ENCODE measurements at regions not wholly inside any gene's neighbourhood (a gene's known extent, or its start where the extent isn't known, plus 50 kb on each side); places are given as distances from the start of the nearest gene placed in this dataset.
A peak's percentile ranks its signal among the peaks of the same experiment; 100 is the strongest.
"Not testable (repeated sequence)": the region's sequence is repeated elsewhere in the genome, so short reads cannot be mapped to it uniquely, and the experiment has no call there.

DNA sequence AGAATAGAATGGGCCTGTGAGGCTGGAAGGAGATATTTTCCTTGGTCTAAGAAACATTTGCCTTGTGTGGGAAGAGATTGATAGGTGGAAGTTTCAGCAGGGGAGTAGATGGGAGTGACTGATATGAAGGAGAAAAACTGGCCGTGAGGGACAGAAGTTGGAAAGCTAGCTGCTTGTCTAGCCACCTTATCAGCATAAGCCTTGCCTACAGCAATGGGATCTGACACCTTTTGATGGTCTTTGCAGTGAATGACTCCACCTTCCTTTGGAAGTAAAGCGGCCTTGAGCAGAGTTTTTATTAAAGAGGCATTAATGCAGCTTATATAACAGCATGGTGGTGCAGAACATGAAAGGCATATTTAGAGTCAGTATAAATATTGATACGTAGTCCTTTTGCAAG, 120.1 kb upstream of the INTU start:
- DNase-seq (ENCODE audit: low spot score); in situ Hi-C loops (cut with HindIII; ENCODE audit: low sequenced_read_pairs): not testable (repeated sequence)

DNA sequence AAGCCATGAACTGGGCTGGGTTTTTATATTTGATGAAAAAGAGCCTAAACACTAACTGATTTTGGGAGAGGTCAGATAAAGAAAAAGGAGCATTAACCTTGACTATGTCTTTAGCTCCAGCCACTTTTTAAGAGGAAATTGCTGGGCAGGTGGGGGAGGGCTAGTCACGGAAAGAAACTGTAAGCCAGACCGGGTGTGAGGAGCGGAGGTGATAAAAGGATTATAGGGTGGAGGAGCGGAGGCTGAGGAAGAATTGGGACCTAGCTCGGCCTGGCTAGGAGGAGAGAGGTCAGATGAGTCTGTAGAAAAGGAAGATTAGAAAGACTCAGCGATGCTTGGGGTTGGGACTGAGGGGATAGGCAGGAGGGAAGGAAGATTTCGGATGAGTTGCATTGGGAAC, 117.5 kb upstream of the INTU start:
- DNase-seq (ENCODE audit: low spot score); in situ Hi-C loops (cut with HindIII; ENCODE audit: low sequenced_read_pairs): not testable (repeated sequence)

DNA sequence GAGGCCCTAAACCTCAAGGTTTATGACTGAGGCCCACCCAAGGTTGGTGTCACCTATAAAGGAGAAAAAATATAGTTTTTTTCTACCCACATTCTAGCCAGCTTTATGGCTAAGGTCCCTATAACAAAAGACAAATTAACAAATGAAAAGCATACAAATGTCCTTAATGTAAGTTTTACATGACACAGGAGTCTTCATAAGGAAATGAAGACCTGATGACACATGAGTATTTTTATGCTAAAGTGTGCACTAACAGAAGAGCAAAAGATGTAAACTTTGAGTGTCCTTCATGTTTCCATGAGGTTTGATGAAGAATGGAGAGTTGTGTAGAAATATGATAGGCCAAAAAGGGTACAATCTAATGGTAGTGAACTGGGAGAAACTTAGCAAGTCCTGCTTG, 114.7 kb upstream of the INTU start:
- in situ Hi-C loops (cut with HindIII; ENCODE audit: low sequenced_read_pairs): no loop called here
- DNase-seq (ENCODE audit: low spot score): no peak

DNA sequence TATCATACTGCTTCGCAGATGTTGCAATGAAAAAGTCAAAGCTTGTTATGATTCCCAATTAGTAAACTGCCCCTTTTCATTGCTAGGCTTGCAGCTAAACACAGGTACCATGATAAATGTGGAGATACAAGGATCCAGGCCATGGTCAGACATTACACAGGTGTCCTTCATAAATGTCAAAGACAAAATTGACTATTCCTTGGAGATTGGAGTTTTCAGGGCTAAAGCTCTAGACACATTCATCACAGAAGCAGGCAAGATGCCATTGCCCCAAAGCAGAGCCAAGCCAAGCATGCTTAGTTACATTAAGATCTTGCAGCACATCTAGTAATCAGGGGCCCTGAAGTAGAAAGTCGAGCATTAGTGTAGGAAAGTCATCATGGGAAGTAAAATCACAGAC, 111.3 kb upstream of the INTU start:
- no peak for DNase-seq (ENCODE audit: low spot score)
- in situ Hi-C loops (cut with HindIII; ENCODE audit: low sequenced_read_pairs): no loop called here

DNA sequence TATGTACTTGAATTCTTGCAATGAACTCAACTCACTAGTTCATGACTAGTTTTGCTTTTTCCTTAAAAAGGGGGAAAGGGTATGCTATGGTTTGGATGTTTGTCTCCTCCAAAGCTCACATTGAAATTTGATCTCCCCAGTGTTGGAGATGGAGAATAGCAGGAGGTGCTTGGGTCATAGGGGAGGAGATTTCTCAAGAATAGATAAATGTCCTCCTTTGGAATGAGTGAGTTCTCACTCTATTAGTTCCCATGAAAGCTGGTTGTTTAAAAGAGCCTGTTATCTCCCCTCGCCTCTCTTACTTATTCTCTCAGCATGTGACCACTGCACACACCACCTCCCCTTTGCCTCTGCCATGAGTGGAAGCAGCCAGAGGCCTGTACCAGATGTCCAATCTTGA, 109.4 kb upstream of the INTU start:
- in situ Hi-C loops (cut with HindIII; ENCODE audit: low sequenced_read_pairs): no loop called here
- DNase-seq (ENCODE audit: low spot score): no peak

DNA sequence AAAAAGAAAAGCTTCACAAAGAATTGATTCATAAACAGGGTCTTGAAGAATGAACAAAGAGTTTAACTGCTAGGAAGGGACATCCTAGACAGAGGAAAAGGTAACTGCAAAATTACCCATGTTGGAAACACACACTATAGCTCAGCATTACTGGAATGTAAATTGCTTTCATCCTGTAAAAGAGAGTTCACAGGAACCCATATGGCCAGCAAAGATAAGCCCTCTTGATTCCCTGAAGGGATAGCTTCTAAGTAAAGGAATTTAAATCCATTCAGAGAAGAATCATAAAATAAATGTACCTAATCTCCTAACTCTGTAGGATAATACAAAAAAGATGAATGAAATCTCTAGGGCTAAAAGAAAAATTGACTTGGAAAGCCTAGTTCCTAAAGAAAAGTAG, 107.1 kb upstream of the INTU start:
- DNase-seq (ENCODE audit: low spot score): no peak
- in situ Hi-C loops (cut with HindIII; ENCODE audit: low sequenced_read_pairs): no loop called here

DNA sequence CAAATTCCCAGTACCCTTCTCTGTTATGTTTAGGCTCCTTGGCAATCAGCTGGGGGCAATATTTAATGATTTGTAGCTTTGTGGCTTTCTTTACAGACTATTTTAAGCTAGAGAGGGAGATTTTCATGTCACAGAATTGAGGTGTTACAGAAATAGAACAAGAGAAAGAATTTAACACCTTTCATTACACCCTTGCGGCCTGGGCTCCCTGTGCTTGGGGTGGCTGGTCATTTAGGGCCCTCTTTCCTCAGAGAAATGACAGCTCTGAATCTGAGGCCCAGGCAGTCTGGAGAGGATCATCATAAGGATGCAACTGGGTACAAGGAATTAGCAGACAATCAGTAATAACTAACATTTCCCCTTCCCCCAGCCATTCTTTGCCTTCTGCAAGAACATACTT, 104.5 kb upstream of the INTU start:
- in situ Hi-C loops (cut with HindIII; ENCODE audit: low sequenced_read_pairs): no loop called here
- no peak for DNase-seq (ENCODE audit: low spot score)

DNA sequence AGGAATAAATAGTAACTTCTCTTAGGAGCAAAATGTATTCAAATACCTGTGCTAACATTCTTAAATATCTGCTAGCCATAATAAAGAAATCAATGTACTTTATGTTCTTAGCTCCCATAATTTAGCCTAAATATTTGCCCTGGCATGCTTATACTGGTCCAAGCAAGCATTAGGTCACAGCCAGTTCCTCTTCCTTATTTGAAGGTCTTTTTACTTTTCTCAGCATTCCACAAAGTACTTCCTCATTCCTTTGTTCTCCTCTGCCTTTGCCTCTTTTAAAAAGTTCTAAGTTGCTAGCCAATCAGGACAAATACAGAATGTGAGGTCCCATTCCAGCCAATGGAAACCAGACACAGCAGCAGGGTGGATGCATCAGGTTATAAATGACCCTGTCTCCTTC, 102.9 kb upstream of the INTU start:
- in situ Hi-C loops (cut with HindIII; ENCODE audit: low sequenced_read_pairs); DNase-seq (ENCODE audit: low spot score): not testable (repeated sequence)

DNA sequence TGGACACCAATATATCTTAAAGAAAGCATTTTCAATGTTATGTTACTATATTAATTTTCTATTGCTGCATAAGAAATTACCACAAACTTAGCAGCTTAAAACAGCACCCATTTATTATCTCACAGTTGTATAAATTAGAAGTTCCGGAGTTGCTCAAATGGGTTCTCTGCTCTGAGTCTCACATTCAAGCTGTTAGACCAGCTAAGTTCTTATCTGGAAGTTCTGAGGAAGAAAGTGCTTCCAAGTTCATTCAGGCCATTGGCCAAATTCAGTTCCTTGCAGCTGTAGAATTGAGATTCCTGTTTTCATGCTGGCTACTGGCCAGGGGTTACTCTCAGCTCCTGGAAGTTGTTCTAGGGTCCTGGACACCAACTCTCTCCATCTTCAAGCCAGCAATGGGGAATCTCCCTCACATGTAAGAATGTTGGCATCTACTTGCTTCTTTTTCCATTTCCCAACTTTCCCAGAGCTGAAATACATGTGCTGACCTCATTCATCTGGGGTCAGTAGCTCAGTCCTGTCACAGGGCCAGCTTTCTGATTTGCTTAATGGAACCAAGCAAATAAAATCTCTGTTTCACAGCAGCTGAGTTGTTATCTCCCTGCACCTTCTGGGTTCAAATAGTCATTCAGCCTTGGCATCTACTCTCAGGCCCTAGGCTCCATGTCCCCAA, 99.6 kb upstream of the INTU start:
- in situ Hi-C loops (cut with HindIII; ENCODE audit: low sequenced_read_pairs): no loop called here
- no peak for DNase-seq (ENCODE audit: low spot score)

DNA sequence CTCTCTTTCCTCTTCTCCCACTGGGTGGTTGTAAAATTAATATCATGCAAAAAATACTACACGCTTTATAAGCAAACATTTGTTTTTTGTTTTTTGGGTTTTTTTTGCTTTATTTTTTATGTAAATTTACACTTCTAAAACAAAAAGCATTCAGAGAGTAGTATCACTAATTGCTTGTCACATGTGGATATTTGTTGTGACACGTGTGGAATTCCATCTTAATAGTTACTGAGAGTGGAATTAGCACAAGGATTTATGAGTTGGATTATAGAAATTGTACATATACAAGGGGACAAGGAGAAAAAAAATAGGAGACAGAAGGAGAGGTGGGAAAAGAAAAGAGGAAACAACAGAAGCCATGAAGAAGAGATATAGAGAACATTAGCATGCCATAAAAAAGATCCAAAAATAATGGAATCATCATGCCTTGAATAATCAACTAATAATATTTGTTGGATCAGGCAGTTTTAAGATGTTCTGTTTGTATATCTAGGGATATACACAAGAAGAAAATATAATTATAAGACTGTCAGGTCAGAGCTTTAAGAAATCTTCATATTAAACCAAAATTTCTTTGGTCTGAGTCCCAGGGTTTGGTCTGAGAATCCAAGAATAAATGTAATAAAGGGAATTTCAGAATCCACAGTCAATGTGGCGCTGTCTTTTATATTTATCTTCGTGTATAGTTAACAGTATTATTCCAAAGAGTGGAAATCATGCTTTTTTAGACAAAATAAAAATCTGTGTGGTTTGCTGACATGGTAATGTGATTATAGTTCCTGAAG, 98.5 kb upstream of the INTU start:
- no peak for DNase-seq (ENCODE audit: low spot score)
- in situ Hi-C loops (cut with HindIII; ENCODE audit: low sequenced_read_pairs): no loop called here

DNA sequence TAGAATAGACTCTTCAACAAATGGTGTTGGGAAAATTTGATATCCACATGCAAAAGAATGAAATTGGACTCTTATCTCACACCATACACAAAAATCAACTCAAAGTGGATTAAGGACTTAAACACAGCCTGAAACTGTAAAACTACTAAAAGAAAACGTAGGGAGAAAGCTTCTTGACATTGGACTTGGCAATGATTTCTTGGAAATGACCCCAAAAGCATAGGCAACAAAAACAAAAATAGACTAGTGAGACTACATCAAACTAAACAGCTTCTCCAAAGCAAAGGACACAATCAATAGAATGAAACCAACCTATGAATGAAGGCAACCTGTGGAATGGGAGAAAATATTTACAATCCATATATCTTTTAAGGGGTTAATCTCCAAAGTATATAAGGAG, 94.7 kb upstream of the INTU start:
- no peak for DNase-seq (ENCODE audit: low spot score)
- in situ Hi-C loops (cut with HindIII; ENCODE audit: low sequenced_read_pairs): no loop called here

DNA sequence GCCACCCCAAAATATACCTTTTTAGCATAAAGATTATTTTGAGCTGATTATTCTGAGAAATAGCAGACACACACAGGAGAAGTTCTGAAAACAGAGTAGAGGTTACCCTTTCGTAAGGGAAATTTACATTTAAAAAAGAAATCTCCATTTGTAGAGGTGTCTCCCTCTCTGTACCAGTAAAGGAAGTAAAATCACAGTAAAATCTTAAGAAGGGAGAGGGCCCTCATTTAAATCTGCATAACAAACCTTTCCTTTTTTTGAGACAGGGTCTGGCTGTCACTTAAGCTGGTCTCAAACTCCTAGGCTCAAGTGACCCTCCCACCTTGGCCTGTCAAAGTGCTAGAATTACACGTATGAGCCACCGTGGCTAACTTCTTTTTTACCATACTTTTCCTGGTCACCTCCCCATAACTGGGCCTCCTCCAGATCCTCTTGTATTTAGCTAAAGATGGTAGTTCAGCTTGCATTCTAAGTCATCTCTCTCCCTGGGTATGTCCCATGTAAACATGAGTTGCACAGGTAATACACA, 92.2 kb upstream of the INTU start:
- in situ Hi-C loops (cut with HindIII; ENCODE audit: low sequenced_read_pairs): no loop called here
- DNase-seq (ENCODE audit: low spot score): no peak

DNA sequence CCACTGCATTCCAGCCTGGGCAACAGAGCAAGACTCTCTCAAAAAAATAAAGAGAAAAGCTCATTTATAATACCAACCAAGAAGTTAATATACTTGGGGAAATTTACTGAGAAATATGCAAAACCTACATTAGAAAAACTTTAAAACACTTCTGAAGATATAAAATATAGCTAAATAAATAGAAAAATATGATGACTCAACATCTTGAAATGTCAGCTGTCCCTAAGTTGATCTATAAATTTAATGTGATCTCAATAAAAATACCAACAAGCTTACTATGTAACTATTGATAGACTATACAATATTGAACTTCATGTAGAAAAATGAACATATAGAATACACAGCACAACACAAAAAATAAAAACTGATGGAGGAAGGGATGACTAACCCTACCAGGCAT, 87.5 kb upstream of the INTU start:
- in situ Hi-C loops (cut with HindIII; ENCODE audit: low sequenced_read_pairs): no loop called here
- no peak for DNase-seq (ENCODE audit: low spot score)

DNA sequence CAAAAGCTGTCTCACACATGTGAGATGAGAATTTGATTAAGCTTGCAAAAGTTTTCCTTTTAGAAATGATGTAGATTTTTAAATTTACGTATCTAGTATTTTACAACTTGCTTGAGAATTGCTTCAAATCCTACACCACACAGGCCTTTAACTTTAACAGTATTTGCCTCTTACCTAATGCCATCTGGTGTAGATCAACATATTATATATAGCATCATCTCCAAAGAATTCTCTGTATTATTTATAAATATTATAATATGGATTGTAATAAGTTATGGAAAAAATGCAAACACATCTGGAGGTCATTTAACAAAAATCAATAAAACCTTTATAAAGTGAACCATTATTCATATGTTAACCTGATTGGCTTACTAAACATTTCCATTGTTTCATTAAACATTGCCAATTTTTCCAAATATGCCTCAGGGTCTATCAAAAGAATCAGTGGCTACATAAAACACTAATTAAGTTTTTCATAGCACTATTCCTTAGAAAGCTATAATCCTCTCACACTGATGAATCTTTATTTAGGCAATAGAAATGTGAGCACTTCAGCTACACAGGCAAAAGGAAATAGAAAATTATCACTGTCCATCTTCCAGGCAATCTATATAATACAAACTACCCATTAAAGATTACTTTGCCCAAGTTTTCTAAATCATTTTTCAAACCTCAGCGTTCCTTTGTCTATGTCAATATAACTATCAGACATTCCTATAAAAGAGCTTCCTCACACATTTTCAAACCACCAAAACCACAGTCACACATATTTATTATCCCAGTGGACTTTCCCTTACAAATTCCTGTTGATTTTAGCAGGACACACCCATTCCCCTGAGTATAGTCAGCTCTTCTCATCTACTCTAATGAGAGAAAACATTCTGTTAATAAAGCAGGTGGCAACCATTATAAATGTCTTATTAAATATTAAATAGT, 83.5 kb upstream of the INTU start:
- DNase-seq (ENCODE audit: low spot score): no peak
- in situ Hi-C loops (cut with HindIII; ENCODE audit: low sequenced_read_pairs): no loop called here

DNA sequence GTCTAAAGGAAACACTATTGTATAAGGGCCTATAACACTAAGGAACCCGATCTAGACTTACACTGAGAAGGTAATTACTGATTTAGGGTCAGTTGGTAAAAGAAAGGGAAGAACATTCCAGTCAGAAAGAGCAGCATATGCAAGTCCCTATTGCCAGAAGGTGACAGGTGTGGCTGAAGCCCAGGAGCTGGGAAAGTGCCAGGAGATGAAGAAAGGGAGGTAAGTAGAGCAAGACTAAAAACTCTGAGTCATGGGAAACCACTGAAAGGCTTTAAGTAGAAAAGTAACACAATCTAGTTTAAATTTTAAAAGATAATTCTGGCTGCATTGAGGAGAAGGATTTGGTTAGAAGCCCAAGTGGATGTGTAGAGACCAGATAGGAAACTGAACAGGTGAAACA, 77.7 kb upstream of the INTU start:
- peak; percentile 13 for DNase-seq (ENCODE audit: low spot score)
- in situ Hi-C loops (cut with HindIII; ENCODE audit: low sequenced_read_pairs): no loop called here

DNA sequence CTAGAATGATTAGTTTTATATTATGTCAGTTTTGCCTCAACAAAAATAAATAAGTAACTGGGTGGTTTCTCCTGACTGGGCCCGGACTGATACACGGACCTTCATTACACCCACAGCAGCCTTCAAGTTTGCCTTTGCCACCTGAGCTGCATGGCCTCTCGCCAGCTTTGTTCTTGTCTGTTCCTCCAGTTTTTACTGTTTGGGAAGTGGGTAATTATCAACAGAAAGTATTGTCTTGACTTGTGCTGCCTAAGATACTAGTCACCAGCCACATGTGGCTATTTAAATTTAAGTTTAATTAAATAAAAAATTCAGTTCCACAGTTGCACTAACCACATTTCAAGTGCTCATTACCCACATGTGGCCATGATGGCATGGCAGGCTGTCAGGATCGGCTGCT, 74.7 kb upstream of the INTU start:
- DNase-seq (ENCODE audit: low spot score): no peak
- in situ Hi-C loops (cut with HindIII; ENCODE audit: low sequenced_read_pairs): no loop called here

DNA sequence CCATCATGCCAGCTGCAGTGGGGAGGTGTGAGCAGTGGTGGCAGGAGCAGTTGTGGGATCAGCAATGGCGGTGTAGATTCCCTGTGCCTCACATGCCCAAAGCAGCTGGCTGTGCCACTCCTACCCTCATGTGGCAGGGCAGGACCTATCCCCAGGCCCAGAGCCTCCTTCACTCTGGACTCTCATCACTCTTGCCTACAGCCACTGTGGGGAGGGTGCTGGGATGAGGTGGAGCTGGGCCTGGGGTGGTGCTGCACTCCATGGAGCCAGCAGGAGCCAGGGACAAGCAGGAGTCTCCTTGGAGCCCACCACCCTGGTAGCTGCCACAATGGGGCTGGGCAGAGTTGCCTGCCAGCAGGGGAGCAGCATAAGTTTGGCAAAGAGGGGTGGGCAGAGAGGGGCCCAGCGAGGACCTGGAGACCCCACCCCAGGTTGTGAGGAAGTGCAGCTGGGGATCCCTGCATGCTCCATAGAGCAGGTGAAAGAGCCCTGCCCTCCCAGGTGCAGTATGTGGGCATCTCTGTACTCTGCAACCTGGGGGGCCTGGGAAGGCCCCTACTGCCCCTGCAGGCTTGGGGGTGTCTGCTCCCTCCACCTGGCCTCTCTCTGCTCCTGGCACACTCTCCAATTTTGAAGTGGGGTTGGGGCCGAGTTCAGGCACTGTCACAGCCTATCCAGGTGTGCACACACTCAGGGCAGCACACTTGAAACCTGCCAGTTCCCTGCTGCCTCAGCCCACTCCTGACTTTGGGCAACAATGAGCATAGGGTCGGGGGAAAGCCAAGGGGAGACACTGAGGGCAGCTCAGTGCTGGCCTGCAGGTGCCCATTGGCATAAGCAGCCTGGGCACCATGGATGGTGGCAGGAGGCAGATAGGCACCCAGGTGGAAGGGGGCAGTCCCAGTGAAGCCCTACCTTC, 74.0 kb upstream of the INTU start:
- DNase-seq (ENCODE audit: low spot score): no peak
- in situ Hi-C loops (cut with HindIII; ENCODE audit: low sequenced_read_pairs): no loop called here

DNA sequence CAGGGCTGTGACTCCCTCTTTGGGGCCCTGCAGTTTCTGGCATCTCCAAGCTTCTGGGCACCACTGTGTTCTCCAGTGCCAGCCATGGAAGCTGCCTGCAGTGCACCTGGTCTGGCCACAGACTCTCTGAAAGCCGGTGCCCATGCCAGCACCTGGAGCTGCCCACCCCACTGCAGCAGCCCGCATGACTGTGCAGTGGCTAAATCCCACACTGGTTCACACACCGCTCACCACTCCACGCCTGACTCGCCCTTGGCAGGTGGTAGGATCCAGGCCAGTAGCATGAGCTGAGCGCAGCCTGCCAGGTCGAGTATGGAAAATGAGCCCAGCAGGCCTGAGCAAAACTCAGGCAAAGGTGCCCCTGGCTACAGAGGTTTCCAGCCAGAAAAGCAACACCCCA, 72.8 kb upstream of the INTU start:
- DNase-seq (ENCODE audit: low spot score): no peak
- in situ Hi-C loops (cut with HindIII; ENCODE audit: low sequenced_read_pairs): no loop called here

DNA sequence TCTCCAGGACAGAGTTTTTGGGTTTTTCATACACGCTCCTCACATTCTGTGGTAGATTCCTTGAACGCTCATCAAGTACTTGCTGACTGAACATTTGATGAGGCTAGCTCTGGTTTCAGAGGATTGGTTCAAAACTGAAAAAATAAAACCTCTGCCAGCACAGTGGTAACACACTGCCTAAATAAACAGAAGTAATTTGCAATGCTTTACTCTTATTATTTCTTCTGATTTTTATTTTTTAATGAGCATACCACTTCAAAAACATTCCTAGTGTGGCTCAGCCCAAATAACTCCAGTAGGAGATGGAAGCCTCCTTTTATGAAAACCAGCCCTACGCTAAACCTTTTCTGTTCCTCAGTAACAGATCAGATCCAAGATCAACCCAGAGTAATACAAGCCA, 72.0 kb upstream of the INTU start:
- in situ Hi-C loops (cut with HindIII; ENCODE audit: low sequenced_read_pairs): no loop called here
- DNase-seq (ENCODE audit: low spot score): no peak

All from G401 (cell line).